Skin epidermis (tissue), 12 donors: ENCODE measurements at regions not wholly inside any gene's neighbourhood (a gene's known extent, or its start where the extent isn't known, plus 50 kb on each side); places are given as distances from the start of the nearest gene placed in this dataset.
"Not testable (repeated sequence)": the region's sequence is repeated elsewhere in the genome, so short reads cannot be mapped to it uniquely, and the experiment has no call there.

ENCODE experiments used
- H3K27ac ChIP-seq, 21 experiments: fragments of 200-600 bp; sonication (generic) in 11 of 21; one replicate each; pipeline ENCODE4 v1.5.0; 2020; ENCODE audit warnings: mild to moderate bottlenecking in 3 of 21, inconsistent platforms in 2 of 21, moderate library complexity in 2 of 21
- H3K4me3 ChIP-seq, 7 experiments: fragments of 200-600 bp; sonication (generic) in 2 of 7; one replicate each; pipeline ENCODE4 v1.5.0; 2020; ENCODE audit warnings: inconsistent platforms in 2 of 7, mild to moderate bottlenecking in 2 of 7, moderate library complexity in 1 of 7

GRCh38 chrX:115399306-115399705 is 109.8 kb downstream of the LUZP4 start:
- Histone ChIP-seq H3K4me3 (no peak overlapping the region), H3K27ac (no peak overlapping the region)

- Histone ChIP-seq H3K4me3 (no peak overlapping the region), H3K27ac (no peak overlapping the region)
Measured at GRCh38 chrX:115400960-115401359, 111.4 kb downstream of the LUZP4 start.

GRCh38 chrX:115402299-115402698 is 112.8 kb downstream of the LUZP4 start:
- no peak overlapping the region for H3K4me3 ChIP-seq
- H3K27ac ChIP-seq: no peak overlapping the region

GRCh38 chrX:115408771-115409400 is 119.4 kb downstream of the LUZP4 start:
- Histone ChIP-seq H3K4me3 (no peak overlapping the region), H3K27ac (no peak overlapping the region)

- Histone ChIP-seq H3K4me3 (no peak overlapping the region), H3K27ac (no peak overlapping the region)
Measured at GRCh38 chrX:115409551-115409950, 120.0 kb downstream of the LUZP4 start.

- H3K27ac ChIP-seq: no peak overlapping the region
- H3K4me3 ChIP-seq: no peak overlapping the region
Measured at GRCh38 chrX:115410731-115411428, 121.4 kb downstream of the LUZP4 start.

GRCh38 chrX:115413246-115413878 is 123.8 kb downstream of the LUZP4 start:
- Histone ChIP-seq H3K27ac (no peak overlapping the region), H3K4me3 (no peak overlapping the region)

GRCh38 chrX:115419069-115419468 is 129.6 kb downstream of the LUZP4 start:
- Histone ChIP-seq H3K27ac (no peak overlapping the region), H3K4me3 (no peak overlapping the region)

- H3K27ac ChIP-seq: no peak overlapping the region
- no peak overlapping the region for H3K4me3 ChIP-seq
Measured at GRCh38 chrX:115423086-115423485, 133.6 kb downstream of the LUZP4 start.

- Histone ChIP-seq H3K4me3 (no peak overlapping the region), H3K27ac (no peak overlapping the region)
Measured at GRCh38 chrX:115425359-115425758, 135.6 kb upstream of the PLS3 start.

GRCh38 chrX:115427861-115428410 is 133.0 kb upstream of the PLS3 start:
- no peak overlapping the region for H3K4me3 ChIP-seq
- no peak overlapping the region for H3K27ac ChIP-seq

GRCh38 chrX:115434834-115435233 is 126.1 kb upstream of the PLS3 start:
- not testable (repeated sequence) for H3K4me3 ChIP-seq, H3K27ac ChIP-seq

GRCh38 chrX:115437841-115438595 is 123.0 kb upstream of the PLS3 start:
- Histone ChIP-seq H3K27ac (no peak overlapping the region), H3K4me3 (no peak overlapping the region)

- no peak overlapping the region for H3K4me3 ChIP-seq
- H3K27ac ChIP-seq: no peak overlapping the region
Measured at GRCh38 chrX:115448146-115448545, 112.8 kb upstream of the PLS3 start.

- Histone ChIP-seq H3K4me3 (no peak overlapping the region), H3K27ac (no peak overlapping the region)
Measured at GRCh38 chrX:115449742-115450141, 111.2 kb upstream of the PLS3 start.

GRCh38 chrX:115452251-115452650 is 108.7 kb upstream of the PLS3 start:
- no peak overlapping the region for H3K4me3 ChIP-seq

GRCh38 chrX:115459883-115460880 is 100.8 kb upstream of the PLS3 start:
- H3K4me3 ChIP-seq: no peak overlapping the region
- H3K27ac ChIP-seq: peak overlapping the region in 3 of 21 experiments; percentile 23 to 38 (median 34)

More at GRCh38 chrX:115452251-115452650, 108.7 kb upstream of the PLS3 start:
- H3K27ac ChIP-seq: no peak overlapping the region

GRCh38 chrX:115462406-115462805 is 98.6 kb upstream of the PLS3 start:
- no peak overlapping the region for H3K4me3 ChIP-seq
- H3K27ac ChIP-seq: no peak overlapping the region

GRCh38 chrX:115467961-115468360 is 93.0 kb upstream of the PLS3 start:
- Histone ChIP-seq H3K27ac (no peak overlapping the region), H3K4me3 (no peak overlapping the region)
